GM12865 (cell line): ENCODE measurements at regions not wholly inside any gene's neighbourhood (a gene's known extent, or its start where the extent isn't known, plus 50 kb on each side); places are given as distances from the start of the nearest gene placed in this dataset.
"Not testable (repeated sequence)": the region's sequence is repeated elsewhere in the genome, so short reads cannot be mapped to it uniquely, and the experiment has no call there.

Source experiments
- DNase-seq: peaks from one replicate; pipeline ENCODE4 v3.0.0; 2010; ENCODE audit warnings: low read depth
- H3K4me3 ChIP-seq: 2 replicates; pipeline ENCODE4 v1.5.1; 2011; ENCODE audit warnings: mild to moderate bottlenecking, low read depth, low read length, control low read depth
- CTCF ChIP-seq: IDR thresholded peaks from 2 replicates; pipeline ENCODE4 v1.5.1; 2011; ENCODE audit warnings: low read length, control low read depth, low read depth, inconsistent platforms; ENCODE audit not compliant: insufficient read depth; ENCODE audit errors: missing control alignments

GRCh38 chr9:30522486-30522885, 1862.0 kb upstream of the ACO1 start:
- DNase-seq: no peak
- no peak overlapping the region for H3K4me3 ChIP-seq
- no peak for TF ChIP-seq CTCF

GRCh38 chr9:30524311-30524710, 1860.1 kb upstream of the ACO1 start:
- DNase-seq: no peak
- no peak overlapping the region for H3K4me3 ChIP-seq
- no peak for TF ChIP-seq CTCF

- no peak for DNase-seq
- no peak for TF ChIP-seq CTCF
- H3K4me3 ChIP-seq: no peak overlapping the region
These were observed 1850.0 kb upstream of the ACO1 start for GRCh38 chr9:30534455-30534854.

GRCh38 chr9:30534896-30535295, 1849.5 kb upstream of the ACO1 start:
- DNase-seq: no peak
- H3K4me3 ChIP-seq: no peak overlapping the region
- no peak for TF ChIP-seq CTCF

GRCh38 chr9:30536494-30536893, 1847.9 kb upstream of the ACO1 start:
- DNase-seq: no peak
- no peak overlapping the region for H3K4me3 ChIP-seq
- no peak for TF ChIP-seq CTCF

- DNase-seq, H3K4me3 ChIP-seq: not testable (repeated sequence)
These were observed 1844.7 kb upstream of the ACO1 start for GRCh38 chr9:30539696-30540095.

GRCh38 chr9:30574355-30575151, 1809.9 kb upstream of the ACO1 start:
- DNase-seq: no peak
- no peak for TF ChIP-seq CTCF
- no peak overlapping the region for H3K4me3 ChIP-seq

- no peak for TF ChIP-seq CTCF
- H3K4me3 ChIP-seq: no peak overlapping the region
- DNase-seq: no peak
These were observed 1809.2 kb upstream of the ACO1 start for GRCh38 chr9:30575218-30575617.
